ENCODE measurements at regions not wholly inside any gene's neighbourhood (a gene's known extent, or its start where the extent isn't known, plus 50 kb on each side); places are given as distances from the start of the nearest gene placed in this dataset.

DNA sequence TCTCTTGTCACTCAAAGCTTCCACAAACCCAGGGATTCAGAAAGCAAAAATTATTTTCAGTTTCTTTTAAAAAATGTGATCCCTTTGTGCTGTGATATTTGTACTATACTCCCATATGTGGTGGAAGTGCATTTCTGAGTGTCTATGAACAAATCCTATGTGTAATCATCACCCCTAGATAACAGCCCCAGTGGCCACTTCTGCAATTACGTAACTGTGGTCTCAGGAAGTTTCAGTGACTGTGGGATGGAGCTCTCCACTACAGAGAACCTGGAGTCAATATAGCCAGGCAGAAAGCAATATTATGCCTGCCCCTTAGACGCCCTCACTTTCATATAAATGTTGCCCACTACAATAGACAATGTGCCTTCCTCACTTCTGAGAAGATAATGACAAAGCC, 1101.7 kb upstream of the GHITM start:
- DNase-seq (ENCODE audit: low read depth in 1 of 2, low spot score in 1 of 2), result no peak

- DNase-seq (ENCODE audit: low read depth in 1 of 2, low spot score in 1 of 2), result no peak
These were observed 1100.7 kb upstream of the GHITM start for GRCh38 chr10:83038631-83039030.

- DNase-seq (ENCODE audit: low read depth in 1 of 2, low spot score in 1 of 2), result no peak
These were observed 1093.6 kb upstream of the GHITM start for GRCh38 chr10:83045731-83046130.

- no peak for DNase-seq (ENCODE audit: low read depth in 1 of 2, low spot score in 1 of 2)
These were observed 1088.5 kb upstream of the GHITM start for GRCh38 chr10:83050815-83051214.

GRCh38 chr10:83062871-83063270, 1076.4 kb upstream of the GHITM start:
- DNase-seq (ENCODE audit: low read depth in 1 of 2, low spot score in 1 of 2), result no peak

DNA sequence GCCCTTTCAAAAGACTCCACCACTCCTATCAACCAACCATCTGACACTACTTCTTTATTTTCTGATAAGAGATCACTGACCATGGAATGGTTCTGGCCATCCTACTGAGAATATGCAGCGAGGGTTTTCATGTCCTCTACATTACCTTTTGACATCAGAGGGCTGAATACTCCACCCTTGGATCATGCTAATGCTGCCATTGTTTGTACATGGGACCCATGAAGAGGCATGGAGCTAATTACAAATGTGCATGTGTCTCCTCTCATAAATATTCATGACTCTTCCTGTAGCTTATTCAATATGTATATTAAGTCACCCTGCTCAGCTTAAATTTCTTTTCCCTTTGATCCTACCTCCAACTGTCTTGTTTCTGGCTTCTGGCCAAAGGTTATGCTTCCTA, 1065.8 kb upstream of the GHITM start:
- DNase-seq (ENCODE audit: low read depth in 1 of 2, low spot score in 1 of 2), result no peak

DNA sequence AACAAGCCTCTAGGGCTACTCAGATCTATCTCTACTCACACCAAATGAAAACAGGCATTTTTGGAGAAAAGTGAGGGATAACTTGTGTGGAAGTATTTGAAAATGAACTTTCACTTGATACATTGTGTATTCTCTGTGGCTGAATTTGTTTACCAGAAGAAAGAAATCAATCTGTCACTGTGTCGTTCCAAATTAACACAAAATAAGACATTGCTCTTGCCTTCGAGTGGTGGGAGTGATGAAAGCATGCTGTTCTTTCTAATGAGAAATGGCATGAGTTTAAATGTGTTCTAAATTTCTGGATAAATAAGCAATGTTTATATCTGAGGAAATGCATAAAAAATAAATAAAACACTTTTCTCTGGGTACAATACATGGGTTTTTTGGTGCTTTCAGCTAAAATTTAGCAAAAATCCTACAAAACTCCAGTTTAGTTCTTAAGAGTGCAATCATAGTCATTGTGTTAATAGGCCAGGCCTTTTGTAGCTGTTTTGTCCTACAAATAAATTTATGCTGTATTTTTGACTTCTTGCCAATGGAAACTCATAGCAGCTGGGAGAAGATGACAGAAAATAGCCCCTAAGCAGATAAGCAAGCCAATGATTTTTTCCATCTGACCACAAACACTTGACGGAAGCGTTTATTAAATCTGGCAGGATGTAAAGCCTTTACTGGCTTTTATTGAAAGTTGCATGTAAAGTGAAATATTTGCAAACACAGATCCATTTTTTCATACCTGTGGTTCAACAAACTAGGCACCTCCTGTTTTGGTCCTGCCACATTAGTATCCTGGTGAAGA, 1064.1 kb upstream of the GHITM start:
- no peak for DNase-seq (ENCODE audit: low read depth in 1 of 2, low spot score in 1 of 2)

DNA sequence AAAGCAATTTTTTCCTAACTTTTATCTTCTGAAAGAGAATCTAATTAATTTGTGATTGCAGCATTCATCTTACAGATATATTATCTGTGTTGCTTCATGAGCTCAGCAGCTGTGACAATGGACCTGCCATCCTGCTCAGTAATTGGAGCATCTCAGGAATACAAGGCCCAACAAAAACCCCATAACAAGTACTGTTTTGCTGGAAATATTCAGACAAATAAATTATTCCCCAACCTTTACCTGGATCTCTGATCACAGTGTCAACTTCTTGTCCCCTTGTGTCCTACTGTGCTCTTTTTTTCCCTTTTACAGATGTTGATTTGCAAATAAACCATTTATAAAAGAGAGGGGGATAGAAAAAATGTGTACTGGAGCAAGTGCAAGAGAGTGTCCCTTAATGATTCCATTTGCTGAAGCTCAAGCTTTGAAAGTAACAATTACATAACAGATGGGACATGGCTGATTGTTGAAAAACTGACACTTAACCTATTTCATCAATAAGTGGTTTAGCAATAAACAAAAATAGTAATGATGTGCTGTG, 1063.4 kb upstream of the GHITM start:
- no peak for DNase-seq (ENCODE audit: low read depth in 1 of 2, low spot score in 1 of 2)

DNA sequence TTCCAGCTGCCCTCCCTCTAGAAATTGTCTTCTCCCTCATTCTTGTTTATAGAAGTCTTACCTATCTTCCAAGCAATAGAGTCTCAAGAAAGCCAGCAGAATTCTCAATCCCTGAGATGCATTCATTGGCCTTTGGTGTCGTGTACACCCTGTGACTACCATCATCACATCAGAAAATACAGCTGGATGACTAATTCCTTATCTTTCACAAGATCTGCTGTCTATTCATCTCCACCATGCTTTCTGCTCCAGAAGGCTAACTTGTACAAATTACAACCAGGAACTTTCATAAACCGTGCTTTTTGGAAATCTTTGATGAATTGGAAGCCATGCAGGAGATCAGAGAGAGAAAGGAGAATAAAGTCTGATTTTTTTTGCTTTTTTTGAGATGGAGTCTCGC, 1062.9 kb upstream of the GHITM start:
- DNase-seq (ENCODE audit: low read depth in 1 of 2, low spot score in 1 of 2), result no peak

DNA sequence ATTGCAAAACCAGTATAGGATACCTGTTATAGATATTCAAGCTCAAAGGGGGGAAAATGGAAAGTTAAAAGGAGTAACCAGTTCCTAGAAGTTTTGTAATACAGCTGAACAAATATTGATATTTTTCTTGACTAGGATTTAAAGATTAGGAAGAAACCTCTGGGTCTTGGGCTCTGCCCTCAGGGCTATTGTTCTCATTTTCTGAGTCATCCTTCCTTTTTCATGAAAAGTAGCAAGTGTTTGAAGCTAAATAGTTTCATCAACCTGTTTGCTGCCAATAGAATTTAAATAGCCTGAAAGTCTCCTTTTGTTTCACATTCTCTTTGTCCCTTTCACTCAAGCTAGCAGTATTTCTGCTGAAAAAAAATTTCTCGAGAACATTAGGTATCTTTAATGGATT, 1061.1 kb upstream of the GHITM start:
- no peak for DNase-seq (ENCODE audit: low read depth in 1 of 2, low spot score in 1 of 2)

GRCh38 chr10:83078645-83079044, 1060.7 kb upstream of the GHITM start:
- DNase-seq (ENCODE audit: low read depth in 1 of 2, low spot score in 1 of 2), result no peak

GRCh38 chr10:83083831-83084230, 1055.5 kb upstream of the GHITM start:
- no peak for DNase-seq (ENCODE audit: low read depth in 1 of 2, low spot score in 1 of 2)

DNA sequence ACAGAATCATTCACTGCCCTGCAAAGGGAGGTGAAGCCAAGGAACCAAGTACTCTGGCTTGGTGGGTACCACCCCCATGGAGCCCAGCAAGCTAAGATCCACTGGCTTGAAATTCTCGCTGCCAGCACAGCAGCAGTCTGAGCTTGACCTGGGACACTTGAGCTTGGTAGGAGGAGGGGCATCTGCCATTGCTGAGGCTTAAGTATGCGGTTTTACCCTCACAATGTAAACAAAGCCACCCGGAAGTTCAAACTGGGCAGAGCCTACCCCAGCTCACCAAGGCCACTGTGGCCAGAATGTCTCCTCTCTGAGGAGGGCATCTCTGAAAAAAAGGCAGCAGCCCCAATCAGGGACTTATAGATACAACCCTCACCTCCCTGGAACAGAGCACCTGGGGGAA, 1050.0 kb upstream of the GHITM start:
- no peak for DNase-seq (ENCODE audit: low read depth in 1 of 2, low spot score in 1 of 2)

DNA sequence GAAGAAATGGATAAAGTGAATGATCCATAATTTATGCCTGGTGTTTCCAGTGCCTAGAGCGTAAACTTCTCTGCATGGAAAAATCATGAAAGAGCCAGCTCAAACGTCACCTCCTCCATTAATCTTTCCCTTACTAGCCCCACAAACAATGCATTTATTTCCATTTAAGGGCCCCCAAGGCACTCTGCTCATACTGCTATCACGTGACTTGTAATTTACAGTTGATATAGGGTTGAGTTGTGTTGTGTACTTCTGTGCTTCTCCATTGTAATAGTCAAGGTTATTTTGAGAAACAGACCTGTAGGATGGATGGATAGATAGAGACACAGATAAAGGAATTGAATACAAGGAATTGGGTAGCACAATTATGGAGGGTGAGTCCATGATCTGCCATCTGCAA, 1034.7 kb upstream of the GHITM start:
- DNase-seq (ENCODE audit: low read depth in 1 of 2, low spot score in 1 of 2), result no peak

- DNase-seq (ENCODE audit: low read depth in 1 of 2, low spot score in 1 of 2), result no peak
These were observed 1030.6 kb upstream of the GHITM start for GRCh38 chr10:83108565-83109333.

DNA sequence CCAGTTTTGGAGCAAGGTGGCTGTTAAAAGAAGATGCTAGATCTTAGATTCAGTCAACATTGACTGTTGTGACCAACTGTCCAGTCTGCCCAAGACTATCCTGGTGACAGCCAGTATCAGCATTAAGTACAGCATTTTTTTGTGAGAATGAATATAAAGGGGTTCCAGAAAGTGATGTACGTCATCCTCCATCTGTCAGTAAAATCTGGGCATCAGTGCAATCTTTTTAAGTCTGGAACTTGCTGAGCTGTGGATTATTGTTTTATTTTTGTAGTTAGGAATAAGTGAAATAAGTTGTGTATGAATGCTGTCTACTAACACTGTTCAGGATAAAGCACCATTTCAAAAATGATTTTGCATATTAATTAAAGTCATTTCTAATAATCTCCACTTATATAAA, 1020.0 kb upstream of the GHITM start:
- DNase-seq (ENCODE audit: low read depth in 1 of 2, low spot score in 1 of 2), result no peak

DNA sequence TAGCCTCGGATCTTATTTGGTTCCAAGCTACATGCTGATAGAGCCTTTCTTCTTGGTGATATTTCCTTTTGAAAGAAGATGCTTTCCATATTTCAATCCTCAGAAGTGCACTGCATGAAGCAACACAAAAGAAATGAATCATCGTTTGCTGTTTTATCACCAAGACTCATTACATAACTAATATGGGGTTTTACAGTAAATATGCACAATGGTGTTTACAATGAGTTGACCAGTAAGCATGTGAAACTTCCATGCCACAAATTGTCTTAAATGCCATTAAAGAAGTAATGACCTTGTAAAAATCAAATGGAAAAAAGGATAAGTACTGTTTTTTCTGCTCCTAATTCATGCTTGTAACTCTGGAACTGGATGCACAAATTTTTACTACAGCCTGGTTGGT, 1017.0 kb upstream of the GHITM start:
- DNase-seq (ENCODE audit: low read depth in 1 of 2, low spot score in 1 of 2), result no peak

- no peak for DNase-seq (ENCODE audit: low read depth in 1 of 2, low spot score in 1 of 2)
These were observed 1011.2 kb upstream of the GHITM start for GRCh38 chr10:83127942-83128575.

- no peak for DNase-seq (ENCODE audit: low read depth in 1 of 2, low spot score in 1 of 2)
These were observed 998.5 kb upstream of the GHITM start for GRCh38 chr10:83140811-83141210.

GRCh38 chr10:83142074-83142563, 997.2 kb upstream of the GHITM start:
- DNase-seq (ENCODE audit: low read depth in 1 of 2, low spot score in 1 of 2), result no peak

DNA sequence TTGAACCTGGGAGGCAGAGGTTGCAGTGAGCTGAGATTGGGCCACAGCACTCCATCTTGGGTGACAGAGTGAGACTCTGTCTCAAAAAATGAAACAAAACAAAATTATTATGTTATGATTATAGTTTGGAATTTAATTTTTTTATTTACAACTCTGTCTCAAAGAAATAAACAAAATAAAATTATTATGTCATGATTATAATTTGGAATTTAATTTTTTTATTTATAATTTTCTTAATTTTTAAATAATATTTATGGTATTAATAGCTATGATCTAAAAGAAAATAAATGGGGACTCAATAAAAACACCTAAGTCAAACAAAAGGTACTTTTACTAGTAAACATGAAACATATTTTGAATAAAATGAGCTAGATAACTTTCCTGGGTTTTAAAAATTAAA, 994.8 kb upstream of the GHITM start:
- no peak for DNase-seq (ENCODE audit: low read depth in 1 of 2, low spot score in 1 of 2)

- no peak for DNase-seq (ENCODE audit: low read depth in 1 of 2, low spot score in 1 of 2)
These were observed 985.6 kb upstream of the GHITM start for GRCh38 chr10:83153714-83154113.
